CD1c-positive myeloid dendritic cell (primary cell): ENCODE measurements at regions not wholly inside any gene's neighbourhood (a gene's known extent, or its start where the extent isn't known, plus 50 kb on each side); places are given as distances from the start of the nearest gene placed in this dataset.
"Not testable (repeated sequence)": the region's sequence is repeated elsewhere in the genome, so short reads cannot be mapped to it uniquely, and the experiment has no call there.

Source experiments
- DNase-seq: peaks from one replicate; pipeline ENCODE4 v3.0.0-alpha.2; 2016; ENCODE audit errors: extremely low spot score

GRCh38 chr1:194039578-194039977, 853.2 kb upstream of the B3GALT2 start:
- DNase-seq = no peak

- no peak for DNase-seq
Observed at GRCh38 chr1:194033646-194034045, 847.2 kb upstream of the B3GALT2 start.

GRCh38 chr1:194028002-194028401, 841.6 kb upstream of the B3GALT2 start:
- DNase-seq = no peak

- no peak for DNase-seq
Observed at GRCh38 chr1:194026422-194026821, 840.0 kb upstream of the B3GALT2 start.

- DNase-seq = no peak
Observed at GRCh38 chr1:194024659-194025058, 838.2 kb upstream of the B3GALT2 start.

GRCh38 chr1:194014014-194014413, 827.6 kb upstream of the B3GALT2 start:
- no peak for DNase-seq

GRCh38 chr1:194013561-194013960, 827.1 kb upstream of the B3GALT2 start:
- DNase-seq = no peak

GRCh38 chr1:194004146-194004545, 817.7 kb upstream of the B3GALT2 start:
- DNase-seq = no peak

- not testable (repeated sequence) for DNase-seq
Observed at GRCh38 chr1:194001726-194002350, 815.4 kb upstream of the B3GALT2 start.

- DNase-seq = no peak
Observed at GRCh38 chr1:193988885-193989284, 802.5 kb upstream of the B3GALT2 start.

- no peak for DNase-seq
Observed at GRCh38 chr1:193979219-193979618, 792.8 kb upstream of the B3GALT2 start.

GRCh38 chr1:193974286-193974798, 787.9 kb upstream of the B3GALT2 start:
- DNase-seq = no peak

- no peak for DNase-seq
Observed at GRCh38 chr1:193973428-193973827, 787.0 kb upstream of the B3GALT2 start.

GRCh38 chr1:193971595-193971994, 785.2 kb upstream of the B3GALT2 start:
- DNase-seq = no peak

- DNase-seq = no peak
Observed at GRCh38 chr1:193960499-193960898, 774.1 kb upstream of the B3GALT2 start.

- no peak for DNase-seq
Observed at GRCh38 chr1:193960040-193960439, 773.6 kb upstream of the B3GALT2 start.

- no peak for DNase-seq
Observed at GRCh38 chr1:193957556-193958095, 771.2 kb upstream of the B3GALT2 start.

GRCh38 chr1:193952778-193953374, 766.5 kb upstream of the B3GALT2 start:
- no peak for DNase-seq

GRCh38 chr1:193951984-193952383, 765.6 kb upstream of the B3GALT2 start:
- no peak for DNase-seq

GRCh38 chr1:193944454-193944853, 758.0 kb upstream of the B3GALT2 start:
- no peak for DNase-seq

GRCh38 chr1:193940176-193940575, 753.8 kb upstream of the B3GALT2 start:
- no peak for DNase-seq

GRCh38 chr1:193939585-193939984, 753.2 kb upstream of the B3GALT2 start:
- DNase-seq = no peak

- DNase-seq = no peak
Observed at GRCh38 chr1:193937308-193937707, 750.9 kb upstream of the B3GALT2 start.
